Hepatocyte (in vitro differentiated cells): ENCODE measurements at regions not wholly inside any gene's neighbourhood (a gene's known extent, or its start where the extent isn't known, plus 50 kb on each side); places are given as distances from the start of the nearest gene placed in this dataset.

Experiments
- DNase-seq: peaks from one replicate; pipeline ENCODE4 v3.0.0-alpha.2; 2016; ENCODE audit warnings: low spot score
- H2AFZ ChIP-seq: fragments of 200-600 bp; sonication (generic); 2 replicates; pipeline ENCODE4 v1.6.0; 2016; ENCODE audit warnings: antibody characterized with exemption, mild to moderate bottlenecking
- H3K27ac ChIP-seq: fragments of 200-600 bp; sonication (generic); 2 replicates; pipeline ENCODE4 v1.5.1; 2016; ENCODE audit warnings: mild to moderate bottlenecking
- H3K27me3 ChIP-seq: fragments of 200-600 bp; sonication (generic); 2 replicates; pipeline ENCODE4 v1.6.1; 2016
- H3K36me3 ChIP-seq: fragments of 200-600 bp; sonication (generic); replicated peaks from 2 replicates; pipeline ENCODE4 v1.5.1; 2016; ENCODE audit warnings: low read depth; ENCODE audit not compliant: insufficient read depth
- H3K4me1 ChIP-seq: fragments of 200-600 bp; sonication (generic); 2 replicates; pipeline ENCODE4 v1.5.1; 2016; ENCODE audit warnings: mild to moderate bottlenecking, moderate library complexity; ENCODE audit not compliant: insufficient read depth
- H3K4me2 ChIP-seq: fragments of 200-600 bp; sonication (generic); 2 replicates; pipeline ENCODE4 v1.6.0; 2016
- H3K4me3 ChIP-seq: fragments of 200-600 bp; sonication (generic); 2 replicates; pipeline ENCODE4 v1.5.1; 2016; ENCODE audit warnings: mild to moderate bottlenecking
- H3K79me2 ChIP-seq: fragments of 200-600 bp; sonication (generic); 2 replicates; pipeline ENCODE4 v1.6.0; 2017; ENCODE audit warnings: mild to moderate bottlenecking
- H3K9me2 ChIP-seq: fragments of 200-600 bp; sonication (generic); replicated peaks from 2 replicates; pipeline ENCODE4 v1.6.0; 2017; ENCODE audit warnings: mild to moderate bottlenecking; ENCODE audit not compliant: insufficient read depth
- H3K9me3 ChIP-seq: fragments of 200-600 bp; sonication (generic); 2 replicates; pipeline ENCODE4 v1.5.1; 2016; ENCODE audit warnings: low read depth, mild to moderate bottlenecking
- H4K20me1 ChIP-seq: fragments of 200-600 bp; sonication (generic); 2 replicates; pipeline ENCODE4 v1.6.0; 2016; ENCODE audit warnings: mild to moderate bottlenecking; ENCODE audit not compliant: insufficient read depth, poor library complexity, severe bottlenecking
- EZH2 ChIP-seq: fragments of 200-600 bp; sonication (generic); IDR thresholded peaks from 2 replicates; pipeline ENCODE4 v1.6.1; 2016; ENCODE audit warnings: antibody characterized with exemption, mild to moderate bottlenecking, borderline replicate concordance
- EZH2phosphoT487 ChIP-seq: fragments of 200-600 bp; sonication (generic); IDR thresholded peaks from one replicate; pipeline ENCODE4 v1.6.1; 2018; ENCODE audit warnings: antibody characterized with exemption, mild to moderate bottlenecking, low read depth, moderate library complexity; ENCODE audit not compliant: unreplicated experiment, severe bottlenecking
- WGBS: methylation state at CpG from one replicate; pipeline ENCODE4 v1.1.6; 2016; ENCODE audit warnings: low lambda C conversion rate; ENCODE audit errors: missing lambda C conversion rate; 5-methylcytosine and 5-hydroxymethylcytosine counted together
- TF ChIP-seq, protein P1 (sequence below): fragments of 200-600 bp; sonication (generic); IDR thresholded peaks from 2 replicates; pipeline ENCODE4 v1.5.1; 2016; ENCODE audit warnings: antibody characterized with exemption, mild to moderate bottlenecking; ENCODE audit not compliant: poor library complexity

GRCh38 chr6:145451029-145451428 is 284.3 kb downstream of the EPM2A start:
- no peak overlapping the region for H3K4me3 ChIP-seq
- TF ChIP-seq, protein P1, sequence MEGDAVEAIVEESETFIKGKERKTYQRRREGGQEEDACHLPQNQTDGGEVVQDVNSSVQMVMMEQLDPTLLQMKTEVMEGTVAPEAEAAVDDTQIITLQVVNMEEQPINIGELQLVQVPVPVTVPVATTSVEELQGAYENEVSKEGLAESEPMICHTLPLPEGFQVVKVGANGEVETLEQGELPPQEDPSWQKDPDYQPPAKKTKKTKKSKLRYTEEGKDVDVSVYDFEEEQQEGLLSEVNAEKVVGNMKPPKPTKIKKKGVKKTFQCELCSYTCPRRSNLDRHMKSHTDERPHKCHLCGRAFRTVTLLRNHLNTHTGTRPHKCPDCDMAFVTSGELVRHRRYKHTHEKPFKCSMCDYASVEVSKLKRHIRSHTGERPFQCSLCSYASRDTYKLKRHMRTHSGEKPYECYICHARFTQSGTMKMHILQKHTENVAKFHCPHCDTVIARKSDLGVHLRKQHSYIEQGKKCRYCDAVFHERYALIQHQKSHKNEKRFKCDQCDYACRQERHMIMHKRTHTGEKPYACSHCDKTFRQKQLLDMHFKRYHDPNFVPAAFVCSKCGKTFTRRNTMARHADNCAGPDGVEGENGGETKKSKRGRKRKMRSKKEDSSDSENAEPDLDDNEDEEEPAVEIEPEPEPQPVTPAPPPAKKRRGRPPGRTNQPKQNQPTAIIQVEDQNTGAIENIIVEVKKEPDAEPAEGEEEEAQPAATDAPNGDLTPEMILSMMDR: no peak
- TF ChIP-seq EZH2 (no peak), EZH2phosphoT487 (no peak)
- H2AFZ ChIP-seq: no peak overlapping the region
- no peaks in the 10 kb centered on the region for H3K79me2 ChIP-seq
- 94% methylated on average over 1 of the region's 1 CpG for WGBS
- no peaks in the 10 kb centered on the region for H3K36me3 ChIP-seq
- no peaks in the 10 kb centered on the region for H3K27me3 ChIP-seq
- no peak overlapping the region for H3K4me2 ChIP-seq
- H4K20me1 ChIP-seq: no peaks in the 10 kb centered on the region
- no peak overlapping the region for H3K27ac ChIP-seq
- peaks cover 5% of the 10 kb centered on the region for H3K4me1 ChIP-seq
- no peak for DNase-seq
- H3K9me2 ChIP-seq: no peaks in the 10 kb centered on the region
- no peaks in the 10 kb centered on the region for H3K9me3 ChIP-seq

GRCh38 chr6:145453376-145453775 is 281.9 kb downstream of the EPM2A start:
- Histone ChIP-seq H3K9me2 (no peaks in the 10 kb centered on the region), H3K79me2 (no peaks in the 10 kb centered on the region), H3K36me3 (no peaks in the 10 kb centered on the region), H3K4me3 (no peak overlapping the region), H2AFZ (no peak overlapping the region), H3K4me2 (no peak overlapping the region), H3K27ac (no peak overlapping the region), H3K27me3 (no peaks in the 10 kb centered on the region), H3K9me3 (no peaks in the 10 kb centered on the region), H3K4me1 (peaks cover 5% of the 10 kb centered on the region), H4K20me1 (no peaks in the 10 kb centered on the region)
- DNase-seq: no peak
- TF ChIP-seq EZH2: no peak
- TF ChIP-seq EZH2phosphoT487: no peak
- TF ChIP-seq, protein P1: peak; percentile 15

- H3K79me2 ChIP-seq: no peaks in the 10 kb centered on the region
- no peak overlapping the region for H3K4me3 ChIP-seq
- H3K27me3 ChIP-seq: no peaks in the 10 kb centered on the region
- WGBS: 75% methylated on average over 2 of the region's 2 CpGs
- no peak overlapping the region for H3K27ac ChIP-seq
- H3K4me2 ChIP-seq: no peak overlapping the region
- H3K9me3 ChIP-seq: no peaks in the 10 kb centered on the region
- no peaks in the 10 kb centered on the region for H3K9me2 ChIP-seq
- TF ChIP-seq, protein P1: no peak
- no peak for TF ChIP-seq EZH2phosphoT487
- TF ChIP-seq EZH2: no peak
- no peaks in the 10 kb centered on the region for H4K20me1 ChIP-seq
- no peaks in the 10 kb centered on the region for H3K36me3 ChIP-seq
- DNase-seq: no peak
- H3K4me1 ChIP-seq: peaks cover 5% of the 10 kb centered on the region
- H2AFZ ChIP-seq: no peak overlapping the region
These were observed 281.3 kb downstream of the EPM2A start for GRCh38 chr6:145454006-145454405.

DNA sequence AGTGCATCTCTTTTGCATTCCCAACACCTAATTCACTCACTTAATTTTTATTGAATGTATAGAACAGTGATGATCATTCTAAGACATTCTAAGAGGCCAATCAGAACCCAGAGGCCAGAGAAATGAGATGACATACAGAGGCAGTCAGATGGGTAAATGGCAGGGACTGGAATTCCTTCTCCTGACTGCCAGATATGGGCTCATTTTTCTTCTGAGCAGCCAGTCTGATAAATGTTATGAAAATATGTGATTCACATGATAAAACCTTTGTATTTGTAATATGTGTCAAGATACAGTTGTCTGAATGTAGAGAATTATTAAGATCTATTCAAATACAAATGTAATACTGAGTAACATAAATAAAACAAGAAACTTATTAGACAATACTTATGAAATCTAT is 277.8 kb downstream of the EPM2A start:
- DNase-seq: no peak
- Histone ChIP-seq H3K79me2 (no peaks in the 10 kb centered on the region), H3K9me3 (no peaks in the 10 kb centered on the region), H3K4me3 (no peak overlapping the region), H3K4me1 (peaks cover 5% of the 10 kb centered on the region), H3K9me2 (no peaks in the 10 kb centered on the region), H3K36me3 (no peaks in the 10 kb centered on the region), H3K4me2 (no peak overlapping the region), H3K27ac (no peak overlapping the region), H2AFZ (no peak overlapping the region), H3K27me3 (no peaks in the 10 kb centered on the region), H4K20me1 (no peaks in the 10 kb centered on the region)
- TF ChIP-seq, protein P1: no peak
- TF ChIP-seq EZH2phosphoT487 (no peak), EZH2 (no peak)
